ENCODE measurements at regions not wholly inside any gene's neighbourhood (a gene's known extent, or its start where the extent isn't known, plus 50 kb on each side); places are given as distances from the start of the nearest gene placed in this dataset.

DNA sequence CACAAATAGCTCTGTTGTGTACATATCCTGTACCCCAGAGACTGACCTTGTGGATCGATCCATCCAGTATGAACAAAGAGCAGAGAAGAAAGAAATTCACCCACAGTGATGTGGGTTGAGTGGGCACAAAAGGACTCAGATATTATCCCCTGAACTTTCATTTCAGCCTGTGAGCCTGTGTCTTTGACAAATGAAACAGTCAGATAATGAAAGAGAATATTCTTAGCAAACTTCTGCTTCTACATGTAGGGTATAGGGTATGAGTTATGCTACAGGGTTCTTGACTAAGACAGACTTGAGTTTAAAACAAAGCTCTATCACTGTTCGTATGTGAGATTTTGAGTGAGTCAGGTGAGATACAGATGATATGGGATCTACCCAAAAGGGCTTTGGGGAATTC is 359.7 kb downstream of the MAFB start:
- no peak for TF ChIP-seq CTCF (IDR thresholded peaks at IDR 0.05)
- no peak for TF ChIP-seq POLR2A (IDR thresholded peaks at IDR 0.05)
- TF ChIP-seq POLR2AphosphoS5 (IDR thresholded peaks at IDR 0.05) = no peak
- no peak for TF ChIP-seq EP300 (IDR thresholded peaks at IDR 0.05)
